Trophoblast cell (in vitro differentiated cells and primary cell): ENCODE measurements at regions not wholly inside any gene's neighbourhood (a gene's known extent, or its start where the extent isn't known, plus 50 kb on each side); places are given as distances from the start of the nearest gene placed in this dataset.

ENCODE experiments used
- DNase-seq, 2 donors: peaks; one replicate each; pipeline ENCODE4 v3.0.0-alpha.2; 2016
- H2AFZ ChIP-seq: 2 replicates; pipeline ENCODE4 v1.6.1; 2013; ENCODE audit warnings: low read length, moderate library complexity, mild to moderate bottlenecking; ENCODE audit not compliant: insufficient read depth, poor library complexity
- H2AK5ac ChIP-seq: 2 replicates; pipeline ENCODE4 v1.6.1; 2013; ENCODE audit warnings: mild to moderate bottlenecking, low read length
- H2BK120ac ChIP-seq: 2 replicates; pipeline ENCODE4 v1.6.1; 2013; ENCODE audit warnings: low read length, mild to moderate bottlenecking, moderate library complexity; ENCODE audit not compliant: insufficient read depth, poor library complexity
- H2BK12ac ChIP-seq: 2 replicates; pipeline ENCODE4 v1.6.1; 2013; ENCODE audit warnings: mild to moderate bottlenecking, low read length, moderate library complexity
- H2BK5ac ChIP-seq: 2 replicates; pipeline ENCODE4 v1.6.1; 2013; ENCODE audit warnings: low read length, low read depth, moderate library complexity, mild to moderate bottlenecking; ENCODE audit not compliant: poor library complexity
- H3K14ac ChIP-seq: 2 replicates; pipeline ENCODE4 v1.6.1; 2013; ENCODE audit warnings: mild to moderate bottlenecking, low read length
- H3K18ac ChIP-seq: 2 replicates; pipeline ENCODE4 v1.6.1; 2013; ENCODE audit warnings: mild to moderate bottlenecking, low read length
- H3K23ac ChIP-seq: 2 replicates; pipeline ENCODE4 v1.6.1; 2013; ENCODE audit warnings: low read length
- H3K27ac ChIP-seq: 2 replicates; pipeline ENCODE4 v1.5.1; 2013; ENCODE audit warnings: low read depth, mild to moderate bottlenecking, inconsistent platforms, low read length, moderate library complexity
- H3K27me3 ChIP-seq: 2 replicates; pipeline ENCODE4 v1.6.1; 2013; ENCODE audit warnings: inconsistent platforms, mild to moderate bottlenecking, low read length, moderate library complexity; ENCODE audit not compliant: insufficient read depth
- H3K36me3 ChIP-seq, 2 experiments: 1 replicate in 1 of 2; 2 replicates in 1 of 2; pipeline ENCODE4 v1.6.1; 2013; ENCODE audit warnings: low read length in 2 of 2, mild to moderate bottlenecking in 2 of 2, moderate library complexity in 1 of 2; ENCODE audit not compliant: insufficient read depth in 2 of 2, control insufficient read depth in 1 of 2
- H3K4ac ChIP-seq: 2 replicates; pipeline ENCODE4 v1.6.1; 2013; ENCODE audit warnings: low read depth, mild to moderate bottlenecking, low read length, moderate library complexity
- H3K4me1 ChIP-seq, 2 experiments: 1 replicate in 1 of 2; 2 replicates in 1 of 2; pipeline ENCODE4 v1.6.1; 2013; ENCODE audit warnings: low read length in 2 of 2, mild to moderate bottlenecking in 2 of 2, moderate library complexity in 1 of 2; ENCODE audit not compliant: insufficient read depth in 2 of 2, control insufficient read depth in 1 of 2
- H3K4me2 ChIP-seq: 2 replicates; pipeline ENCODE4 v1.6.1; 2013; ENCODE audit warnings: inconsistent platforms, mild to moderate bottlenecking, low read length, moderate library complexity
- H3K4me3 ChIP-seq: 2 replicates; pipeline ENCODE4 v1.5.1; 2013; ENCODE audit warnings: mild to moderate bottlenecking, low read depth, low read length, inconsistent platforms
- H3K79me1 ChIP-seq: one replicate; pipeline ENCODE4 v1.6.1; 2013; ENCODE audit warnings: low read length
- H3K79me2 ChIP-seq: 2 replicates; pipeline ENCODE4 v1.6.1; 2013; ENCODE audit warnings: low read length, mild to moderate bottlenecking; ENCODE audit not compliant: control insufficient read depth, insufficient read depth, poor library complexity
- H3K9ac ChIP-seq: 2 replicates; pipeline ENCODE4 v1.6.1; 2013; ENCODE audit warnings: mild to moderate bottlenecking, low read length
- H3K9me3 ChIP-seq: 2 replicates; pipeline ENCODE4 v1.6.1; 2013; ENCODE audit warnings: low read depth, mild to moderate bottlenecking, control low read depth, inconsistent platforms, low read length; ENCODE audit not compliant: insufficient read depth
- H4K12ac ChIP-seq: 2 replicates; pipeline ENCODE4 v1.6.1; 2013; ENCODE audit warnings: low read depth, mild to moderate bottlenecking, low read length, moderate library complexity
- H4K8ac ChIP-seq: 2 replicates; pipeline ENCODE4 v1.6.1; 2013; ENCODE audit warnings: low read depth, mild to moderate bottlenecking, low read length, moderate library complexity
- H4K91ac ChIP-seq: one replicate; pipeline ENCODE4 v1.6.1; 2013; ENCODE audit warnings: low read depth, mild to moderate bottlenecking, low read length, moderate library complexity
- WGBS: extraction: QIAGEN DNeasy Blood & Tissue Kit; methylation state at CpG from one replicate; pipeline ENCODE4 v1.1.7; 2013; ENCODE audit warnings: missing lambda C conversion rate; ENCODE audit not compliant: insufficient read length, insufficient coverage; ENCODE audit errors: extremely low coverage; 5-methylcytosine and 5-hydroxymethylcytosine counted together

GRCh38 chr5:159641371-159642039, 274.8 kb upstream of the ADRA1B start:
- Histone ChIP-seq H3K14ac (no peak overlapping the region), H2BK12ac (no peak overlapping the region), H4K91ac (no peak overlapping the region), H4K12ac (no peak overlapping the region), H4K8ac (no peak overlapping the region), H2BK5ac (no peak overlapping the region), H3K4me3 (no peak overlapping the region), H3K79me1 (no peaks in the 10 kb centered on the region), H3K9me3 (peaks cover 4% of the 10 kb centered on the region), H3K9ac (no peak overlapping the region), H3K18ac (no peak overlapping the region), H2AK5ac (no peak overlapping the region), H3K27ac (no peak overlapping the region), H3K4me2 (no peak overlapping the region), H2AFZ (no peak overlapping the region), H3K23ac (no peak overlapping the region), H3K27me3 (no peaks in the 10 kb centered on the region), H3K4me1 (no peaks in the 10 kb centered on the region), H3K4ac (no peak overlapping the region), H3K36me3 (no peaks in the 10 kb centered on the region), H3K79me2 (no peaks in the 10 kb centered on the region), H2BK120ac (no peak overlapping the region)
- DNase-seq = no peak
- no CpG with 5 or more reads among the region's 7 CpGs for WGBS

GRCh38 chr5:159642379-159642778, 273.9 kb upstream of the ADRA1B start:
- no CpG with 5 or more reads among the region's 2 CpGs for WGBS
- Histone ChIP-seq H3K9me3 (peaks cover 4% of the 10 kb centered on the region), H3K36me3 (no peaks in the 10 kb centered on the region)

GRCh38 chr5:159644053-159644452, 272.2 kb upstream of the ADRA1B start:
- H3K4ac ChIP-seq = no peak overlapping the region
- H3K4me3 ChIP-seq = no peak overlapping the region
- no peak overlapping the region for H3K14ac ChIP-seq
- no peak overlapping the region for H3K18ac ChIP-seq
- H3K9ac ChIP-seq = no peak overlapping the region
- H2AK5ac ChIP-seq = no peak overlapping the region
- H4K12ac ChIP-seq = no peak overlapping the region
- H2BK120ac ChIP-seq = no peak overlapping the region
- no peaks in the 10 kb centered on the region for H3K79me1 ChIP-seq
- no peaks in the 10 kb centered on the region for H3K36me3 ChIP-seq
- no peaks in the 10 kb centered on the region for H3K27me3 ChIP-seq
- DNase-seq = no peak
- H3K4me2 ChIP-seq = no peak overlapping the region
- no peaks in the 10 kb centered on the region for H3K79me2 ChIP-seq
- H2BK5ac ChIP-seq = no peak overlapping the region
- no peak overlapping the region for H4K91ac ChIP-seq
- no peak overlapping the region for H3K23ac ChIP-seq
- no peak overlapping the region for H3K27ac ChIP-seq
- no peak overlapping the region for H4K8ac ChIP-seq
- no peak overlapping the region for H2AFZ ChIP-seq
- WGBS = no CpG with 5 or more reads among the region's 1 CpG
- no peaks in the 10 kb centered on the region for H3K4me1 ChIP-seq
- no peak overlapping the region for H2BK12ac ChIP-seq
- H3K9me3 ChIP-seq = peaks cover 4% of the 10 kb centered on the region

More at GRCh38 chr5:159642379-159642778, 273.9 kb upstream of the ADRA1B start:
- no peaks in the 10 kb centered on the region for H3K4me1 ChIP-seq
- H3K14ac ChIP-seq = no peak overlapping the region
- H2BK12ac ChIP-seq = no peak overlapping the region
- H2BK5ac ChIP-seq = no peak overlapping the region
- H2AFZ ChIP-seq = no peak overlapping the region
- H2AK5ac ChIP-seq = no peak overlapping the region
- no peaks in the 10 kb centered on the region for H3K79me1 ChIP-seq
- H3K4me3 ChIP-seq = no peak overlapping the region
- H3K27ac ChIP-seq = no peak overlapping the region
- no peak overlapping the region for H3K23ac ChIP-seq
- no peak overlapping the region for H3K9ac ChIP-seq
- no peak overlapping the region for H4K91ac ChIP-seq
- no peak overlapping the region for H2BK120ac ChIP-seq
- no peaks in the 10 kb centered on the region for H3K79me2 ChIP-seq
- H3K4me2 ChIP-seq = no peak overlapping the region
- H3K4ac ChIP-seq = no peak overlapping the region
- DNase-seq = no peak
- H4K8ac ChIP-seq = no peak overlapping the region
- no peak overlapping the region for H3K18ac ChIP-seq
- no peaks in the 10 kb centered on the region for H3K27me3 ChIP-seq
- H4K12ac ChIP-seq = no peak overlapping the region

- Histone ChIP-seq H2BK120ac (no peak overlapping the region), H3K4me3 (no peak overlapping the region), H2AK5ac (no peak overlapping the region)
Observed at GRCh38 chr5:159645179-159645846, 271.0 kb upstream of the ADRA1B start.

More at GRCh38 chr5:159645179-159645846, 271.0 kb upstream of the ADRA1B start:
- H3K14ac ChIP-seq = no peak overlapping the region
- no peak overlapping the region for H3K27ac ChIP-seq
- H3K79me2 ChIP-seq = no peaks in the 10 kb centered on the region
- H2AFZ ChIP-seq = no peak overlapping the region
- no CpG with 5 or more reads among the region's 7 CpGs for WGBS
- peaks cover 3% of the 10 kb centered on the region for H3K9me3 ChIP-seq
- no peak overlapping the region for H2BK12ac ChIP-seq
- H3K4me2 ChIP-seq = no peak overlapping the region
- no peak overlapping the region for H4K91ac ChIP-seq
- DNase-seq = peak in 1 of 2 donors; percentile 4
- no peaks in the 10 kb centered on the region for H3K79me1 ChIP-seq
- no peaks in the 10 kb centered on the region for H3K4me1 ChIP-seq
- H4K8ac ChIP-seq = no peak overlapping the region
- H3K9ac ChIP-seq = no peak overlapping the region
- no peak overlapping the region for H3K4ac ChIP-seq
- H3K18ac ChIP-seq = no peak overlapping the region
- no peaks in the 10 kb centered on the region for H3K36me3 ChIP-seq
- no peak overlapping the region for H2BK5ac ChIP-seq
- no peak overlapping the region for H3K23ac ChIP-seq
- no peak overlapping the region for H4K12ac ChIP-seq
- no peaks in the 10 kb centered on the region for H3K27me3 ChIP-seq
